Lower leg skin (tissue), 3 donors: ENCODE measurements at regions not wholly inside any gene's neighbourhood (a gene's known extent, or its start where the extent isn't known, plus 50 kb on each side); places are given as distances from the start of the nearest gene placed in this dataset.

Experiments
- POLR2A ChIP-seq, 2 donors: fragments of 450-650 bp; IDR thresholded peaks; one replicate each; pipeline ENCODE4 v1.6.1; 2016 to 2017; ENCODE audit warnings: antibody characterized with exemption in 2 of 2, mild to moderate bottlenecking in 1 of 2, moderate library complexity in 1 of 2
- TF ChIP-seq, protein P1 (sequence below), 3 donors: fragments of 450-650 bp; IDR thresholded peaks; one replicate each; pipeline ENCODE4 v1.5.1; 2016; ENCODE audit warnings: antibody characterized with exemption in 3 of 3, mild to moderate bottlenecking in 3 of 3, moderate library complexity in 2 of 3

DNA sequence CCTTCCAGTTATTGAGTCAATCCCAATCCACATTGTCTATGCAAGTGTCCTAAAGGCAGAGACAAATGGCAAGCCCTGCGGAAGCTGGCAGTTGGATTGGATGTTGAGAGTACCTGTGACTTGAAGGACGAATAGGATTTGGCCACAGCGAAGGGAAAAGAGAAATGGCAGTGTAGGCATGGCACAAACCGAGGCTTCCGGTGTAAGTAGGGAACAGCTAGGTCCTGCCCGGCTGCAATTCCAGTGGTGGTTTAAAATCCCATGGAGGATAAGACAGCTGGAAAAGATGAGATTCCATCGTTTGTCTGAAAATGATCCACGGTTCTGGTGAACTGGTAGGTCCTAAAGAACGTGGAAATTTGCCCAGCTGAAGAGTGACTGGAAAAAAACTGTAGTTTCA lies 296.2 kb downstream of the TCERG1L start:
- TF ChIP-seq, protein P1, sequence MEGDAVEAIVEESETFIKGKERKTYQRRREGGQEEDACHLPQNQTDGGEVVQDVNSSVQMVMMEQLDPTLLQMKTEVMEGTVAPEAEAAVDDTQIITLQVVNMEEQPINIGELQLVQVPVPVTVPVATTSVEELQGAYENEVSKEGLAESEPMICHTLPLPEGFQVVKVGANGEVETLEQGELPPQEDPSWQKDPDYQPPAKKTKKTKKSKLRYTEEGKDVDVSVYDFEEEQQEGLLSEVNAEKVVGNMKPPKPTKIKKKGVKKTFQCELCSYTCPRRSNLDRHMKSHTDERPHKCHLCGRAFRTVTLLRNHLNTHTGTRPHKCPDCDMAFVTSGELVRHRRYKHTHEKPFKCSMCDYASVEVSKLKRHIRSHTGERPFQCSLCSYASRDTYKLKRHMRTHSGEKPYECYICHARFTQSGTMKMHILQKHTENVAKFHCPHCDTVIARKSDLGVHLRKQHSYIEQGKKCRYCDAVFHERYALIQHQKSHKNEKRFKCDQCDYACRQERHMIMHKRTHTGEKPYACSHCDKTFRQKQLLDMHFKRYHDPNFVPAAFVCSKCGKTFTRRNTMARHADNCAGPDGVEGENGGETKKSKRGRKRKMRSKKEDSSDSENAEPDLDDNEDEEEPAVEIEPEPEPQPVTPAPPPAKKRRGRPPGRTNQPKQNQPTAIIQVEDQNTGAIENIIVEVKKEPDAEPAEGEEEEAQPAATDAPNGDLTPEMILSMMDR (IDR thresholded peaks at IDR 0.05) = no peak
- TF ChIP-seq POLR2A (IDR thresholded peaks at IDR 0.05) = no peak
